ENCODE measurements at regions not wholly inside any gene's neighbourhood (a gene's known extent, or its start where the extent isn't known, plus 50 kb on each side); places are given as distances from the start of the nearest gene placed in this dataset.

DNA sequence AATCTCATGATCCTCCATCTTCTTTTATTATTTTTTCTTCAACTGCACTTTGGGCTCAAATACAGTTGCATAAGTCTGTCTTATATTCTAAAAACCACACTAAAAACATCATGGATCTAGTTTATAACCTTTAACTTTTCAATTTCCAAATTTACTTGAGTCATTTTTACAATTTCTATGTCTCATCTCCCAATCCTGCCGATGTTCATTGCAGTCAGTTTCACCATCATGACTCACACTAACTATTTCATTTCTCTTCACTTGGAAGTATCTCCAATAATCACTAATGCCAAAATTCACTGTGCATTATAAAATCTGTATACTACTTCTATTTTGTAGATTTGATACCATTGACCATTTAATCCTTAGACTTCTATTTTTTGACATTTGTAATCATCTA, 806.9 kb upstream of the SORCS1 start:
- TF ChIP-seq, protein P1, sequence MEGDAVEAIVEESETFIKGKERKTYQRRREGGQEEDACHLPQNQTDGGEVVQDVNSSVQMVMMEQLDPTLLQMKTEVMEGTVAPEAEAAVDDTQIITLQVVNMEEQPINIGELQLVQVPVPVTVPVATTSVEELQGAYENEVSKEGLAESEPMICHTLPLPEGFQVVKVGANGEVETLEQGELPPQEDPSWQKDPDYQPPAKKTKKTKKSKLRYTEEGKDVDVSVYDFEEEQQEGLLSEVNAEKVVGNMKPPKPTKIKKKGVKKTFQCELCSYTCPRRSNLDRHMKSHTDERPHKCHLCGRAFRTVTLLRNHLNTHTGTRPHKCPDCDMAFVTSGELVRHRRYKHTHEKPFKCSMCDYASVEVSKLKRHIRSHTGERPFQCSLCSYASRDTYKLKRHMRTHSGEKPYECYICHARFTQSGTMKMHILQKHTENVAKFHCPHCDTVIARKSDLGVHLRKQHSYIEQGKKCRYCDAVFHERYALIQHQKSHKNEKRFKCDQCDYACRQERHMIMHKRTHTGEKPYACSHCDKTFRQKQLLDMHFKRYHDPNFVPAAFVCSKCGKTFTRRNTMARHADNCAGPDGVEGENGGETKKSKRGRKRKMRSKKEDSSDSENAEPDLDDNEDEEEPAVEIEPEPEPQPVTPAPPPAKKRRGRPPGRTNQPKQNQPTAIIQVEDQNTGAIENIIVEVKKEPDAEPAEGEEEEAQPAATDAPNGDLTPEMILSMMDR (conservative IDR thresholded peaks at IDR 0.05) = no peak
- TF ChIP-seq EZH2 (IDR thresholded peaks at IDR 0.05; ENCODE audit: low read depth) = no peak

All from PC-9 (cell line).